ENCODE measurements at regions not wholly inside any gene's neighbourhood (a gene's known extent, or its start where the extent isn't known, plus 50 kb on each side); places are given as distances from the start of the nearest gene placed in this dataset.

DNA sequence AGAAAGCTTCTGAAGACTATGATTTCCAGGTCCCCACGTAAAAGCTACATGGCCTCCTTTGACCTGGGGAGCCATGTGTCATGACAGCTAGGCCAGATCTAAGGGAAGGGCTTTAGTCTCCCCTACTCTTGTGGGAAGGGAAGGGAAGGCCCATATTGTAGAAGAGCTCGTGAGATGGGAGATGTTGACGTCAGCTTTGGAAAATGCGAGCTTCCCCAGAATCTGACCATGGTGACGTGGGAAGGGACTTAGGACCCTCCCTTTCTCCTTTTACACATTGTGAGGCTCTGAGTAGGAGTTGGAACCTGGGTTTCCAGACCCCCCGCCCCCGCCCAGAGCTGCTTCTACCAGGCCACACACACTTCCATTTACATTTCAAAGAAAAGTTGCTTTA, 165.5 kb downstream of the SYK start:
- no peak for TF ChIP-seq POLR2A (IDR thresholded peaks at IDR 0.05; ENCODE audit: low read length)
- no peak for TF ChIP-seq GATA1 (IDR thresholded peaks at IDR 0.05; ENCODE audit: low read depth, low read length)
